HG03108 (cell line): ENCODE measurements at regions not wholly inside any gene's neighbourhood (a gene's known extent, or its start where the extent isn't known, plus 50 kb on each side); places are given as distances from the start of the nearest gene placed in this dataset.
"Not testable (repeated sequence)": the region's sequence is repeated elsewhere in the genome, so short reads cannot be mapped to it uniquely, and the experiment has no call there.

Experiments
- ATAC-seq: cut with Tn5 transposase; IDR thresholded peaks from one replicate; pipeline ENCODE4 v1.9.1; 2021; ENCODE audit warnings: moderate library complexity; ENCODE audit not compliant: unreplicated experiment

DNA sequence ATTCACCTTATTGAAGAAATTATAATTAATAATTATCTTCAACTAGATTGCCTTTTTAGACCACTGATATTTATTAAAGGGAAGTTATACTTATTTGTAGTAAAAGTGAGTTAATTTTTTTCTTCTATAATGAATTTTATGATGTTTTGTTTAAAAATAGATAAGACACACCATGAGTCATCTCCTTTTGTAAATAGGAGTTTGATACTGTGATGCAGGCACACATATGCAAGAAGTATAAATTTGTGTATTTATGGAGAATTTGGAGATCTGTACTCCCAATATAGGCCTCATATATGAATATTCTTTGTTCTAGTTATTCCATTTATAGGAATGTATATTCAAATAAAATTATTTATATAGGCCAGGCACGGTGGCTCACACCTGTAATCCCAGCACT is 703.5 kb upstream of the CHAC2 start:
- no peak for ATAC-seq

DNA sequence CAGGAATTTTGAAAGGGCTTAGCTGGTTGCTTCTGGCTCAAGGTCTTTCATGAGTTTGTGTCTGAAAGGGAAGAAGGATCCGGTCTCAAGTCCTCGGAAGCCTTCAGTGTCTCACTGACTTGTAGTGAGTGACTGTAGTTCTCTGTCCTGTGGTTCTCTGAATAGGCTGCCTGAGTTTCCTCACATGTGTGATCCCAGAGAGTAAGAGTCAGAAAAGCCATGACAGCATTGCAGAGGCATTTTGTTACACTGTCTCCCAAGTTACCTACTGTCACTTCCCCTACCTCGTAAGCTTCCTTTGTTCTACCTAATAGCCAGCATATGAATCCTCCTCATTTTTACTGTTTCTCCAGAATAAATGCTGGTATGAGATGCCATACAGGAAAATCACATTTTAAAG is 709.1 kb upstream of the CHAC2 start:
- no peak for ATAC-seq

DNA sequence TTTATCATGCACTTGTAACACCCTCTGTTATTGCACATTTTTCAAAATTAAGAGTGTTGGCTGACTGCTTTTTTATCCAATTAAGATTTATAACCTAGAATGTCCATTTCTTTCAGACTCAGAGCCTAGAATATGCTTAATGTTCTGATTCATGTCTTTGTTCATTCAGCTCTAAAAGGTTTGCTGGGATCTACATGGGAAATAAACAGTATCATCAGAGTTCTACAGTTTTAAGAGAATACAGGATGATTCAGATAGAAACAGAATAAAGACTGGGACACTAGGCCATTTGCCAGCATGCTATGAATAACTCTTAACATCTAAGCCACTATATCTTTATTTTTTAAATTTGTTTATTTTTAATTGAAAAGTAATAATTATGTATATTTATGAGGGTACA is 713.7 kb upstream of the CHAC2 start:
- no peak for ATAC-seq

DNA sequence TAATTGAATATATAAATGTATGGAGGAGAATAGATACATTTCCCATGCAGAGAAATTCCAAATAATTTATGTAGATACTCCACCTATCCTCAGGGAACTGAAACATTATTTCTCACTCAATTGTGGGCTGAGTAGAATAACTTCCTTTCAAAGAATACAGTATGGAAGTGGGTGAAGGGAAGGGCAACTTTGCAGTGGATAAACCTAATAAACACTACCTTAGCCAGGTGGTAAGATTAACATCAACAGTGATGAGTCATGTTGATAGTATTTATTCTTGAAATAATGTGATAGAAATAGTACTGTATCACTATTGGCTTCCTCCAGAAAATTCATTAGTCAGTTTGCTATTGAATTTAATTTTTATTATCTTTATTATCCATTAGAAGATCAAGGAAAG is 716.4 kb upstream of the CHAC2 start:
- ATAC-seq: no peak

DNA sequence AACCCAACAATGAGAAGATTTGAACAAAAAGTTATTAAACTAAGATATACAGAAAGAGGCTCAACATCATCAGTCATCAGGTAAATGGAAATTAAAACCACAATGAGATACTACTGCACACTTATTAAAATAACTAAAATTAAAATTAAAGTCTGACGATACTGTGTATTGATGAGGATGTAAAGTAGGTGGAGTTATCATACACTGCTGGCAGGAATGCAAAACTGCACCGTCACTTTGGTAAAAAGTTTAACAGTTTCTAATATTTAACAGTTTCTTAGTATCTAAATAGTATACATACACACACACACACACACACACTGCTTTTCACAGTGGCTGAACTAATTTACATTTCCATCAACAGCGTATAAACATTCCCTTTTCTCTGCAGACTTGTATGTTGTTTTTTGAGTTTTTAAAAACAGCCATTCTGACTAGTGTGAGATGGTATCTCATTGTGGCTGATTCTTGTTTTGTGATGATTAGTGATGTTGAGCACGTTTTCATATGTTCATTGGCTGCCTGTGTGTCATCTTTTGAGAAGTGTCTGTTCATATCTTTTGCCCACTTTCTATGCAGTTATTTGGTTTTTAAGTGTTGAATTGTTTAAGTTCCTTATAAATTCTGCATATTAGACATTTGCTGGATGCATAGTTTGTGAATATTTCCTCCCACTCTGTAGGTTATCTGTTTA is 726.9 kb upstream of the CHAC2 start:
- no peak for ATAC-seq

DNA sequence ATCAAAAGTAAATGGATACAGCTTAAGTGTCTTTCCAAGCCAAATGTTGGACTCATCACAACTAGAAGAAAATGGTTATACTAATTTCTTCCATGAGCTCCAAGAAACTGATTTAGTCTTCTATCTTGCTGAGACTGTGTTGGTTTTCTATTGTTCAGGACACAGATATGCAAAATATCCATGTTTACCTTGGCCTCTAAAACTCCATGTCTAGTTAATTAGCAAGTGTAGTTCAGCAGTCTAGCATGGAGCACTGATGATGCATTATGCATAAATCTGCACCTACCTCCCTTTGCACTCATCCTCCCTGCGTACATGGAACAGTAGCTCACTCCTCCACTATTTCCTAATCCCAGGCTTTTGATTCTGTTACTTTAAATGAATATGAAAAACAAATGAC is 731.4 kb upstream of the CHAC2 start:
- ATAC-seq: no peak

DNA sequence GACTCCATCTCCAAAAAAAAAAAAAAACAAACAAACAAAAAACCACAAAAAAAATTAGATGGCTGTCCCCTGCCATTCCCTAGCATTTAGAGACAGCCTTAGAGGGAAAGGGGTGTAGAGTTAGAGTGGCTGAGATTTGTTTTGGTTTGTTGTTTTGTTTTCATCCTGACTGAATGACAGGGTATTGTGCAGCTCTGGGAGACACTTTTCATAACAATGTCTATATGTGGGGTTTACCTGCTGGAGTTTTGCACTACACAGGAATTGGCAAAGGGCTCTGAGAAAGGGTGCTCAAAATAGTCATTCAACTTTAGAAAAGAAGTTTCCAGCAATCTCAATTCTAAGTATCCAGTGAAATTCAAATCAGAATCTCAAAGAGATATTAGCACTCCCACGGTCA is 732.5 kb upstream of the CHAC2 start:
- no peak for ATAC-seq

DNA sequence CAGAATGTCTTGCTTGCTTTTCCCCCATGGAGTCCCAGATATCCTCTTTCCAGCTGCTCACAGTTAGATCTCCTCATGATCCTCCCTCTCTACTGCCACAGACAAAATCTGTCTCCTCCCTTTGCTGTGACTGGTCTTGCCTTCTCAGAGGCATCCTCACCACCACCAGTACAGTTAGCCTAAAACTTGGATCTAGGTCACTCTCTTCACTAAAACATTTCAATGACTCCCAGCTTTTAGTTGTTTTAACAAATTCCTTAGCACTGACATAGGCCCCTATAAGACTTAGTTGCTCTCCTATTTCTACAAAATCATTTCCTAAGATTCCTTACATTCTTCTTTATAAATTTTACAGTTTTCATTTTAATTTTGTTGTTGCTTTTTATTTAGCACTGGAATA is 734.2 kb upstream of the CHAC2 start:
- no peak for ATAC-seq

DNA sequence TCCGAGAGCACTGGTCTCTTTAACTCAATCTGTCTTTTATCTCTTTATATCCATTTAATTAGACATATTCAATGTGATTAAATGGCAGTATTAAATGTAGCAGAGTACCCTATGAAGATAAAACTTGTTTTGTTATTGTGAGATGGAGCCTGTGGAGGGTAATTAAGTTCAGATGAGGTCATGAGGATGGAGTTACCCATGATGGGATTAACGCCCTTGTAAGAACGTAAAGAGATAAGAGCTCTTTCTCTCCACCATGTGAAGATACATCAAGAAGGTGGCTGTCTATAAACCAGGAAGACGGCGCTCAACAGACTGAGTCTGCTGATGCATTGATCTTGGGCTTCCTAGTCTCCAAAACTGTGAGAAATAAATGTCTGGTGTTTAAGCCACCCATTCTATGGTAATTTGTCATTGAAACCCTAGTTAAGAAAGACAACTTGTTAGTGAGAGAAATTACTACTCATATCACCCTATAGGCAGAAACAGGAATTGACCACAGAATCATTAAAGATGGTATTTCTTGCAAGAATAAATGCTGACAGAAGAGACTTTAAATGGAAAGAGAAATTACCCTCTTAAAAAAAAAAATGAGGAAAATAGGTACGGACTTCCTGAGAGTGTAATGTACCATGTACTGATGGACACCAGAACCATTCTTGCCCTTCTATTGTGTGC is 738.7 kb upstream of the CHAC2 start:
- no peak for ATAC-seq

DNA sequence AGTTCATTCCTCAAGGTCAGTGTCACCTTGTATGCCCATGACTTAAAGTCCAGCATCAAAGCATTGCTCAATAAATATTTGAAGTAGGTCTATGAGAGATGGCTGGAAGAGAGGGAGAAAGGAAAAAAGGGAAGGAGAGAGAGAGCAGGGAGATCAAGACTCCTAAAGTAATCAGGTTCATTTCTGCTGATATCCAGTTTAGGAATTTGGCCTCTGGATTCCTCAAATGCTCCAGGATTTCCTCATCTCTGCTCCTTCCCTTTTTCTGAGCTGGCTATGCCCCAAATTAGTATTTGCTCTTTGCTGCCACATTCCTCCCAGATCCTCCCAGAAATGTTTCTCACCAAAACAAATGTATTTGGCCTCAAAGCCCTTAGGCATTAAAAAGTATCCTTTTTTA is 739.4 kb upstream of the CHAC2 start:
- ATAC-seq: no peak

DNA sequence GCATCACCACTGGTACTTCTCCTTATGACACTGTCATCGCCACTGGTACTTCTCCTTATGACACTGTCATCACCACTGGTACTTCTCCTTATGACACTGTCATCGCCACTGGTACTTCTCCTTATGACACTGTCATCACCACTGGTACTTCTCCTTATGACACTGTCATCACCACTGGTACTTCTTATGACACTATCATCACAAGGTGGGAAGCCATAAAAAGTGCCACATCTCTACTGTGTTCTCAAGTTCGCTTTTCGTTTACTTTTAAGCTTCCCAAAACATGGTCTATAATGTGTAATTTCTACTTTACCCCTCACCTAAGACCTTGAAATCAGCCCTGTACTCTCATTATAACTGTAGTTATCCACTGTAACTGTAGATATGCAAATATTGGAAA is 745.4 kb upstream of the CHAC2 start:
- not testable (repeated sequence) for ATAC-seq

DNA sequence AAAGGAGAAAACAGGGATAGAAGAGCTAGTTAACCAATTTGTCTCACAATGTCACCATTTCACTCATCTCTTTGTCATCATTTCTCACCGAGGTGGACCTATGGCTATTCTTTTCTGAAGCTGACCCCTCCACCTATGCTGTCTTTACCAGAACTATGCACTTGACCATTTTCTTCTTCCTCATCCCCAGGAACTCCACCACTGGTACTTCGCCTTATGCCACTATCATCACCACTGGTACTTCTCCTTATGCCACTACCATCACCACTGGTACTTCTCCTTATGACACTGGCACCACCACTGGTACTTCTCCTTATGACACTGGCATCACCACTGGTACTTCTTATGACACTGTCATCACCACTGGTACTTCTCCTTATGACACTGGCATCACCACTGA is 745.8 kb upstream of the CHAC2 start:
- ATAC-seq: no peak

DNA sequence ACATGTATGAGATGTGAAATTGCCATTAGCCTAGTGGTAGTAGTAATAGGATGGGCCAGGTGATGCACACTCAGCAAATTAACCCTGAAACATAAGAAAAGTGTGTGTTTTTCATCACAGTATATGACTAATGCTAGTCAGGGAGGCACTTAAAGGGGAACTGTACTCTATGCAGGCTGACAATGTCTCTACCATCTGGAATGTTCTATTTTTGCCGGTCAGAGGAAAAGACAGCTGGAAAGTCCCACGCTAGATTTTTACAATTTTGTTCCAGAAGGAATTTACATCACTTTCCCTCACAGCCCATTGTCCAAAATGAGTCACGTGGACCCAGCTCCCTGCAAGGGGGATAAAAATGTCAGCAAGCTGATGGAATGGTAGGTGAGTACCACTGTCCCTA is 746.3 kb upstream of the CHAC2 start:
- no peak for ATAC-seq

DNA sequence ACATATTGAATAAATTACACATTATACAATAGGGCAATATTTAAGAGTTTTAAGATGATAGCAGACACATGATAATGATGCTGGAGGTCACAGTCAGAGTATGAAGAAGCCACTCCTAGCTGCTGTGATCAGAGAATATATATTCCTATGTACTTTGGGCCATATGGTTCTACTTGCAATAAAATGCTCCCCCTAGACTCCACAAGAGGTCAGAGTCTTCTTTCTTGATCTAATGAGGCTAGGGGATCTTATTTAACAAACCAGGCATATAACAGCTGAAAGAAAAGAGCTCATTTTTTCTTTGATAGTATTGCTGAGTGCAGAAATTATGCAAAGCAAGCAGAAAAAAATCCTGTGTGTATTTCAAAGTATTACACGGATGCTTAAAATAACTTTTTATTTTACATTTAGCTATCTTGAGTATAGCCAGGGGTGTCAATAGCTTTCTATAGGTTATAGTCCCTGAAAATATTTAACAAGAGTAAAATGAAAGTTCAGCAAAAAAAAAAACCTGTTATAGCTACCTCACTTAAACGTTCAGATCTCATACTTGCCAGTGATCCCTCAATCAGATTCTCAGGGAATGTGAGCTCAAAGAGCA is 748.7 kb upstream of the CHAC2 start:
- ATAC-seq: no peak

DNA sequence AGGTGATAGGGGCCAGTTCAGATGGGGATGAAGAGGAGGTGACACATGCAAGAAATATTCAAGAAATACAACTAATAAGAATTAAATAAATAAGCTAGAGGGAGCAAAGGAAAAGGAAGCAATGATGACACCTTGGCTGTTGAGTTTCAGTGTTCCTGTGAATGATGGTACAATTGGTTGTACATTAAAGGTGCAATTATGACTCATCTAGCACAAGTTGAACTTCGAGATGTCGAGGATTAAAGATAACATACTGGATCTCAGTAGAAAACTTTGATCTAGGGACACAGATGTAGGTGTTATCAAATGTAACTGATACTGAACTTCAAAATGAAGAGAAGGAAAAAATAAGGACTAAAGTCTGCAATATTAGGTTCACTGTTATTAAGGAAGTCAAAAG is 760.6 kb upstream of the CHAC2 start:
- no peak for ATAC-seq

DNA sequence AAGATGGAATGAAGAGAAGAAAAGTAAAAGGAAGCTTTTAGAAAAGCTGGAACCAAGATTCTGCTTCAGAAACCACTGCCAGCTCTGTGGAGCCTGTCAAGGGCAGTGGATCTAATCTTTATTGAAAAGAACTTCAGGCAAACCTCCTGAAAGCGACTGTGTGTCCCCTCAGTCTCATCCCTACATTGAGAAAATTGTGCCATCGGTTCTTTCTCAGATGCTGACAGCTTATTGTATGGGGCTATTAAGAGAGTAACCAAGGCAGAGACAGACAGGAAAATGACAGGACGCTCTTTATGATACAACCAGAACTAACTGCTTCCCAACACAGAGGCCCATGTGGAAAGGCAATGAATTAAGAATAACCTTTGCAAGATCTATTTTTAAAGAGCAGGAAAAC is 763.2 kb upstream of the CHAC2 start:
- ATAC-seq: no peak

DNA sequence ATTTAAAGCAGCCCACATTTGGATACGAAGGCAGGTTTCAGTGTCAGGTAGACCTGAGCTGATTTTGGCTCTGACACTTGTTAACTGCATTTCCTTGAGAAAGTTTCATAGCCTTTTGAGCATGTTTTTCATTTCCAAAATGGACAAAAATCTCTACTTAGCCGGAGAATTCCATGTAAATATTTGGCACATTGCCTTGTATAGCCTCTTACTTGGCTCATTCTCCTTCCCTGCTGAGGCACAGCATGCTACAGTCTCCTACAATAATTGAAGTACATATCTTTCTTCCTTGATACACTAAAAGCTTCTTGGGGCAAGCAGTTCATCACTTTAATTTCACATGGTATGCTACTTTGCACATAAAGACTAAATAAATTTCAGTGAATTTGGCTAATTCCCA is 772.2 kb upstream of the CHAC2 start:
- no peak for ATAC-seq

DNA sequence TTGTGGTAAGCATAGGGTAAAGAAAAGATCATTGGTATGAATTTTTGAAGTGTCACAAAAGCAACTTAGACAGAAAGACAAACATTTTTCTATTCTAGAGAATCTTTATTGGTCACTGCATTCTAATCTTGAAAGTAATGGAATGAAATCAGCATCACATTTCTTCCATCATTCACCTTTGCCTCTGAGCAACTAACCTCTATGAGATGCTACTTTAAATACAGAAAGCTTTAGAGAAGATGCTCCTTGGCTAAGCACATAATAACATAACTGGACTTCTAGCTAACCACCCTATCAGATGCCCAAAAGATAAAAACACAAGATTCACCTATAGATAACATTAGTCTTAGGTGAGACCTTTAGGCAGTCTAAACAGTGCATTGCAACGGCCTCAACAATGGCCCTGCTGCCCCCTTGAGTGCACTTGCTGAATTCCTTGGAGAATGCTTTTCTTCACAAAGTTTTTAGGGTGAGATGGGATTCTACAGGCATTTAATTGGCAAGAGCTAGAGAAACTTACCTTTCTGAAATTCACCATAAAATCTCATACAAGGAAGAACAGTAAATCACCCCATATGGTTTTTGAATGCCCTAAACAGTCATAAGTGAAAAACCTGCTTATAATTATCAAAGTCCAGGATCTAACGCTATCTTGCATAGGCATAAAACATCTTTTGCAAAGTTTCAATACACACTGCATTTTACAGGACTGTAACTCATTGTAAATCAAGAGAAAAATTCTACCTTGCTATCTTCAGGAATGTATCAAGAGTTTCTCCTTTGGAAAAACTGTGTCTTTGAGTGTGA is 791.3 kb upstream of the CHAC2 start:
- no peak for ATAC-seq

DNA sequence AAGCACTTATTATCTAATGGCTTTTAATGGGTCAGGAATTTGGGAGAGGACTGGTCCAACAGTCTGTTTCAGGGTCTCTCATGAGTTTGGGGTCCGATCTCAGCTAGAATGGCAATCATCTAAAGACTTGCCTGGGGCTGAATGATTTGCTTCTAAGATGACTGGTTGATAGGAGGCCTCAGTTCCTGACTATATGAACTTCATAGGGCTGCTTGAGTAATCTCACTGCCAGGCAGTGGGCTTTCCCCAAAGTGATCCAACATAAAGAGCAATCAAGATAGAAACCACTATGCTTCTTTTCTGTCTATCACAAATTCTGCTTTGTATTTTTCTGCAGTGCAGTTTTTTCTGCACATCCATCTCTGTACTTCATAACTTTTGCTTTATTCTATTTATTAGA is 793.5 kb upstream of the CHAC2 start:
- ATAC-seq: no peak

DNA sequence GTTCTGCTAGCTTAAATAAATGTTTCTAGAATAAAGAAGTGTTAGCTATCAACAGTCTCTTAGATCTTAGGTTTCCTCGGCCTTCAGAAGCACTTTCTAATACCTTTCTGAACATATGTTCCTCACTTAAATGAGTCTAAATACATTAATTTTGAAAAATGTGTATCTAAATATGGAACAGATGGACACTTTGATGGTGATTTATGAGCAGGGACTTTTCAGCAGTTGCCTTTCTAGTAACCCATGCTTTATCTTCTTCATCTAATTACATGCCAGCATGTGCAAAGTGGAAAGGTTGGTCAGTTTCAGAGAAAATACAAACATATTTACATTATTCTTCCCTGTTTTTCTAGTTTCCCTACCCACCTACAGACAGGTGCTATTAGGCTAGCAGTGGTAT is 797.0 kb upstream of the CHAC2 start:
- no peak for ATAC-seq

DNA sequence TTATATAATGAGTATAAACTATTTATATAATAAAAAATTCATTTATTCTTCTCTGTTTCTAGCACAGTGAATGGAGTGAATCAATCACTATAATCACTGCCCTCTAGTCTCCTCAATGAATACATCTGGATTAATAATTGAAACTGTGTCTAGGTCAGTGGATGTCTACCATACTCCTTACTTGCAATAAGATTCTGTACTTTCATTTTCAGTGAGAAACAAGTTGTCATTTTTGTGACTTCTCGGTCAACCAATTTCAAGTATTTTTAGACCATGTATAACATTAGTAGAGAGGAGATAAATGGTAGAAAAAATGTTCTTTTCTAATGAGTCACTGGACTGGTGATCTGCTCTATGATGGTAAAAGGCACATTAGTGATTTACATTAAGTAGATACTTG is 799.6 kb upstream of the CHAC2 start:
- no peak for ATAC-seq
